ENCODE measurements at regions not wholly inside any gene's neighbourhood (a gene's known extent, or its start where the extent isn't known, plus 50 kb on each side); places are given as distances from the start of the nearest gene placed in this dataset.

DNA sequence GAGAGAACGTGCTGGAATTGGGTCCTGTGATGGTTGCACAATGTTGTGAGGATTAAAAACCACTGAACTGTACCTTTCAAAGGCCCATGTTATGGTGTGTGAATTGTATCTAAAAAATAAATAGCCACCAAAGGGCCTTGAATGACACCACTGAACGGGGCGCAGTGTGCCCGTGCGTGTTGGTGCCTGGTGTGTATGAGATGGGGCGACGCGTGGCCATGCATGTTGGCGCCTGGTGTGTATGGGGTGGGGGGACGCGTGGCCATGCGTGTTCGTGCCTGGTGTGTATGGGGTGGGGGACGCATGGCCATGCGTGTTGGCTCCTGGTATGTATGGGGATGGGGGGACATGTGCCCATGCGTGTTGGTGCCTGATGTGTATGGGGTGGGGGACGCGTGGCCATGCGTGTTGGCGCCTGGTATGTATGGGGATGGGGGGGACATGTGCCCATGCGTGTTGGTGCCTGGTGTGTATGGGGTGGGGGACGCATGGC, 66.6 kb upstream of the HELT start:
- Histone ChIP-seq H3K9ac (ENCODE audit: insufficient read depth in 1 of 2, low read depth in 2 of 2, low read length in 2 of 2) (no peak overlapping the region), H3K79me2 (ENCODE audit: control insufficient read depth, insufficient read depth, low read length) (no peaks in the 10 kb centered on the region), H3K27ac (ENCODE audit: extremely low read depth, low read depth, low read length) (no peak overlapping the region), H3K27me3 (ENCODE audit: control insufficient read depth in 2 of 2, insufficient read depth in 2 of 2, low read length in 2 of 2) (peaks cover 17 to 63% of the 10 kb centered on the region in 2 experiments), H3K9me3 (replicated peaks; ENCODE audit: control insufficient read depth, insufficient read depth, low read depth, low read length) (no peaks in the 10 kb centered on the region), H3K4me2 (ENCODE audit: insufficient read depth, low read length) (no peak overlapping the region), H3K4me1 (replicated peaks in 1 of 2; ENCODE audit: control insufficient read depth in 2 of 2, insufficient read depth in 2 of 2, low read length in 2 of 2) (no peaks in the 10 kb centered on the region), H4K20me1 (replicated peaks; ENCODE audit: control insufficient read depth, insufficient read depth, low read length) (no peaks in the 10 kb centered on the region), H3K9me1 (ENCODE audit: control insufficient read depth, insufficient read depth, low read length) (no peaks in the 10 kb centered on the region), H3K36me3 (ENCODE audit: control insufficient read depth, insufficient read depth, low read length) (no peaks in the 10 kb centered on the region), H3K4me3 (no peak overlapping the region), H2AFZ (ENCODE audit: low read depth, low read length) (no peak overlapping the region)
- intact Hi-C loops (cut with micrococcal nuclease): no loop called here
- no peak for FAIRE-seq
- ChIA-PET POLR2A (no interaction called here), CTCF (ENCODE audit: low intra/inter-chr PET ratio) (no interaction called here)
- DNase-seq (ENCODE audit: extremely low read depth in 1 of 4, low spot score in 3 of 4): no peak
- ATAC-seq: no peak
- TF ChIP-seq ZNF696 (CRISPR knock-in tag; conservative IDR thresholded peaks at IDR 0.05): no peak
- no peak for TF ChIP-seq ZBTB33 (CRISPR knock-in tag; IDR thresholded peaks at IDR 0.05)
- TF ChIP-seq SIRT6 (IDR thresholded peaks at IDR 0.05; ENCODE audit: low read depth, low read length): no peak
- TF ChIP-seq ZBTB26 (CRISPR knock-in tag; IDR thresholded peaks at IDR 0.05): no peak
- no peak for TF ChIP-seq ZNF354B (CRISPR knock-in tag; IDR thresholded peaks at IDR 0.05)
- no peak for TF ChIP-seq SRSF1 (IDR thresholded peaks at IDR 0.05; ENCODE audit: low read depth, low read length)
- no peak for TF ChIP-seq JUNB (CRISPR knock-in tag; conservative IDR thresholded peaks at IDR 0.05)
- in situ Hi-C loops (cut with MboI): no loop called here
- WGBS (ENCODE audit: insufficient coverage, low coverage, missing lambda C conversion rate): 2% methylated on average over 15 of the region's 22 CpGs
- BruUV-seq (replicated peaks): no TSS peak

All from K562 (cell line).